NCI-H146 treated with DMSO at 0.1 percent for 48 hours (cell line): ENCODE measurements at regions not wholly inside any gene's neighbourhood (a gene's known extent, or its start where the extent isn't known, plus 50 kb on each side); places are given as distances from the start of the nearest gene placed in this dataset.

Source experiments
- DNase-seq: peaks from one replicate; lab custom pipeline; 2025; ENCODE audit not compliant: unreplicated experiment; lab: John Stamatoyannopoulos, UW

DNA sequence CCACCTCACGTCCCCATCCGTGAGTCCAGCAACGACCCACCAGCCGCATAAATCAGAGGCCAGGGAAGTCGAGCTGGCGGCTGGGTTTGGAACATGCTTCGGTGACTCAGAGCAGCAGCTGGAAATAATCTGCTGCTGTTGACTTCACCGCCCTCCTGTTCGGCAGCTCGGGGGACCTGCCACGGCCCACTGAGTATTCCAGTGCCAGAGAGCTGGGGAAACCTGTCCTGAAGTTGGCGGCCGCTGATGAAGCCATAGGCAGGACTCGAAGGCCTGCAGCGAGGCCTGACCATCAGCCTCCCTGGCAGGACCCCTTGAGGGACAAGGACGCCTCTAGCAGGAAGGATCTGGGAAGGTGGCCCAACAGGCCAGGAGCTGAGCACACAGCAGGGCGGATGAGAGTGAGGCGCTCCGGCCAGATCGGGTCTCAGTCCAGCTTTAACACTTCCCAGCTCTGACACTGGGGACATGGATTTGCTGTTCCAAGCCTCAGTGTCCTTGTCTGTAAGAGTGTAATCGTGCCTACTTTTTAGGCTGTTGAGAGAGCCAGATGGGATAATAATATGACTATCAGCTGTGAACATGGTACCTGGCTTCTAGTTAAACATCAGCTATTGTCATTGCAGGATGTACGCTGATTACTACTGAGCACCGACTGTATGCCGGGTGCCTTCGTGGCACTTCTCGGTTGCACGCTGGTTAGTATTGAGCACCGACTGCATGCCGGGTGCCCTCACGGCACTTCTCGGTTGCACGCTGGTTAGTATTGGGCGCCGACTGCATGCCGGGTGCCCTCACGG, 50.4 kb upstream of the CIBAR2 start:
- no peak for DNase-seq

DNA sequence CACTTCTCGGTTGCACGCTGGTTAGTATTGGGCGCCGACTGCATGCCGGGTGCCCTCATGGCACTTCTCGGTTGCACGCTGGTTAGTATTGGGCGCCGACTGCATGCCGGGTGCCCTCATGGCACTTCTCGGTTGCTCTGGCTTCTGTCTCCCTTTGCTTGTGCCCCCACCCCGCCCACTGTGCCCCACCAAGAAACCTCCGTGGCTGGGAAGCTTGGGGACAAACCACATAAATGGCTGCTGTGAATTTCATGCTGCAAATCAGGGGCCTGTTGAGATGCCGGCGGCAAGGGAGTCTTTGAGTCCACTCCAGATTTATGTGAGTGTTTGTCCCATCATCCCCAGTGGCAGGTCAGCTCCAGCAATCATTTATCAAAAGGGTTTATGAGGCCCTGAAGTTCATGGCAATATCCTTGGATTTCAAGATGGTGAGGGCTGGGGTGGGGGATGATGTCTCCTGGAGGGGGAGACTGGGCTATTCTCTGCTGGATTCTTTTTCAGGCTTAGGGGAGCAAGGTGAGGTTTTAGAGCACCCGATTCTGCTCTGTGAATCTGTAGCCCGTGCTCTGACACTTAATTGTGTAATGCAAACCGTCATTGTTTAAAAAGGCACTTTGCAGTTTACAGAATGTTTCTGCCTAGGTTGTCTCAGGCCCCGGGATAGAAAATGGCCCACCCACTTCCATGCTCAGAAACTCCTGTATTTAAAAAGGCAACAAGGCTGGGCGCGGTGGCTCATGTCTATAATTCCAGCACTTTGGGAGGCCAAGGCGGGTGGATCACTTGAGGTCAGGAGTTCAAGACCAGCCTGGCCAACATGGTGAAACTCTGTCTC, 51.2 kb upstream of the CIBAR2 start:
- no peak for DNase-seq

DNA sequence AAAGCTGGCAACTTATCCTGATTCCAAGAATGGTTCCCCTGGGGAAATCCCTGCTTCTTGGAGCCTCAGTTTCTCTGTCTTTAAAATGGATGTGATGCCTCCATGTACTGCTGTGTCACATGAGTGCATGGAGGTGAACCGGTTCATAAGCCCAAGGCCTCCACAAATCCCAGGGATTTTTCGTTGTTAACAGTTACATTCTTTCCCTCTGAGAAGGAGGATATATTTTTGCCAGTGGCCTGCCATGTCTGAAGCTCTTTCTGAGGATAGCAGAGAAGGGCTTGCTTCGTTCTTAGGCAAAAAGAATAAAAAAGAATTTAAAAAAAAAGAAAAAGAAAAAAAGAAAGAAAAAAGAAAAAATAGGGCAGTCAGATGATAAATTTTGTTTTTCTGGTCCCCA, 52.2 kb upstream of the CIBAR2 start:
- no peak for DNase-seq

GRCh38 chr16:85164838-85165516, 52.7 kb upstream of the CIBAR2 start:
- no peak for DNase-seq

DNA sequence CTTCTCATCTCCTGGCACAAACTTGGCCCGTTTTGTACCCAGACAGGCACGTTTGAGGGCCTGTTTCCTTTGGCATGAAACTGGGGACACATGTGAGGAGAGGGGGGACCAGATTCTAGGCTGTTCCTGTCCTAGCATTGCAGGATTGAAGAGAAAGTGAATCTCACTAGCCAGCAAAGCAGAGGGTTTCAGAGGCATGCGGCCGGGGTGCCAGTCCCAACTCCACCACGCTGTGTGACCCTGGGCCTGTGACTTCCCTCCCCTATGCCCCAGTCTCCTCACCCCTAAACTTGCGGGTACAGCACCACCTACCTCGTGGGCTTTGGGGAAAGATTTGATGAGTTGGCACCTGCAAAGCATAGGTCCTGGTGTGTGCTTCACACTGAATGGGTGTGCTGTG, 53.5 kb upstream of the CIBAR2 start:
- DNase-seq: no peak

- DNase-seq: no peak
These were observed 54.0 kb upstream of the CIBAR2 start for GRCh38 chr16:85166281-85166680.

DNA sequence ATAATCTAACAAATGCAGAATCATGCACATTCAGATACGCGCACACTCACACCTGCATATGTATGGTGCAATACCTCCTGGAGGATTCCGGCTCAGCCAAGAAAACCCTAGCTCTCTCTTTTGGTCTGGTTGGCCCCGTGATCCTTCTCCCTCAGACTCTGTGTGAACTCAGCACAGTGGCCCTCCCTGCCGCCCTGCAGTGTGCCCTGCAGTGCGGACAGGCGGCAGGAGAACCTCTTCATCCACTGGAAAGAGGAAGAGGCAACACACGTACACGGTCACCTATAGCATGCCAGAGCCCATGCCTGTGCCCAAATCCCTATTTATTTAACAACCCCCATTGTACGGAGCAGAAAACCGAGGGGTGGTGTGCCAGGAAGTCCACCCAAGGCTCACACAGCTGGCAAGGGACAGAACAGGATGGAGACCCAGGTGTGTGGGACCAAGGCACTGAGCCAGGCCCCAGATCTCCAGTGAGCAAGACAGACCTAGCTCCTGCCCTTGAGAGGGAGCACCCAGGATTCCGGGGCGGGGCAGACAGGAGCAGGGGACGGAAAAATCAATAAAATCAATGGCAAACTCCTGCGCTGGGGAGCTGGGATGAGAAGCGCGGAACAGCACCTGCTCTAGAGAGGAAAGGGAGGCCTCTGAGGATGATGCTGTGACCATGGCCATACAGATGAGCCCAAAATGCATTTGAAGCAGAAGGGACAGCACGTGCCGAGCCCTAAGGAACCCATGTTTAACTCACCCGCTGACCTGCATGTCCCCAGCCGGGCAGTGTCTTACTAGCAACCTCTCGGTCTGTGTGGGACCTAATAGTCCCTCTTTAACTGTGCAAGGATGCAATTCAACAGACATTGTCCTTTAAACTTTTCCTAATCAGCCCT, 54.7 kb upstream of the CIBAR2 start:
- DNase-seq: peak; percentile 50

- no peak for DNase-seq
These were observed 55.6 kb upstream of the CIBAR2 start for GRCh38 chr16:85167589-85168537.

GRCh38 chr16:85168732-85169256, 56.5 kb upstream of the CIBAR2 start:
- DNase-seq: no peak

DNA sequence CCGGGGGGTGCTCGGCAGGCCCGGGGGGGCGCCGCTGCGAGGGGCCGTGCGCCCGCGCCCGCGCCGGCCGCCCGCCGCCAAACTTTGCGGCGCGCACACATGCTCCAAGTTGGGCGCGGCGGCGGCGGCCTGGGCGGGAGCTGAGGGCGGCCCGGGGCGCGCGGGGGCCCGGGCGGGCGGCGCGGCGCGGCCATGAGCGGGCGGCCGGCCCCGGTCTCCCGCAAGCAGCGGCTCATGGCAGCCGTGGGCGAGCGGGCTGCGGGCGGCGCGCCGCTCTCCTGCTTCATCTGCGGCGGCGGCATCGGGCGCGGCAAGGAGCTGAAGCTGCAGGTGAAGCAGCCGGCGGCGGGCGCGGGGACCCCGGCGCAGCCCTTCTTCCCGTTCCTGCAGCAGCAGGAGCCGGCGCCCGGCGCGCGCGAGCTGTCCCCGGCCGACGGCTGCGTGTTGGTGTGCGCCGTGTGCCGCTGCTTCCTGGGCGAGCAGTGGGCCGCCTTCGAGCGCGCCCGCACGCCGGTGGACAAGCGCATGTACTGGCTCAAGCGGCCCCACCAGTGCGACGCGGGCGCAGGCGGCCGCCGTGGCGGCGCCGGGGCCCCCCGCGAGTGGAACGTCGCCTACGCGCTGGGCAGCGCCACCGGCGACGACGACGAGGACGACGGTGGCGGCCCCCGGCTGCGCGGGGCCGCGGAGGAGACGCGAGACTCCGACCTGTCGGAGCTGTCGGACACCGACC, 57.2 kb upstream of the CIBAR2 start:
- DNase-seq: no peak

DNA sequence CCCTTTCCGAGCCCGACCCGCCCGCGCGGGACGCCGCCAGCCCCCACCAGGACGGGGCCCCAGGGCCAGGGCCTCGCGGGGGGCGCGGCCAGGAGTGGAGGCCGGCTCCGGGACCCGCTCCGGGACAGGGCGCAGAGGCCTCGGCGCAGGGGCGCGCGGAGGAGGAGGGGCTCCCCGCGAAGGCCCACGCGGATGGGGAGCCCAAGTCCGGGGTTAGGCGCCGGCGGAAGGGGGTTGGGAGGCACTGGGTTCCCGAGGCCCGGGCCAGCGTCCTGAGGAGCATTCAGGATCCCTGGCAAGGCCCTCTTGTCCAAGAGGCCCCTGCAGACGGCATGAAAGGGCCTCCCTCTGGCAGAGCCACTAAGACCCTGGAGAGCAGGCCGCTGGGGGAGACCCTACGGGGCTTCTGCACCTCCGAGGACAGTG, 57.8 kb upstream of the CIBAR2 start:
- DNase-seq: no peak

- DNase-seq: no peak
These were observed 58.3 kb upstream of the CIBAR2 start for GRCh38 chr16:85170590-85171003.

- no peak for DNase-seq
These were observed 58.9 kb upstream of the CIBAR2 start for GRCh38 chr16:85171004-85171758.

GRCh38 chr16:85171759-85172454, 59.6 kb upstream of the CIBAR2 start:
- DNase-seq: no peak

DNA sequence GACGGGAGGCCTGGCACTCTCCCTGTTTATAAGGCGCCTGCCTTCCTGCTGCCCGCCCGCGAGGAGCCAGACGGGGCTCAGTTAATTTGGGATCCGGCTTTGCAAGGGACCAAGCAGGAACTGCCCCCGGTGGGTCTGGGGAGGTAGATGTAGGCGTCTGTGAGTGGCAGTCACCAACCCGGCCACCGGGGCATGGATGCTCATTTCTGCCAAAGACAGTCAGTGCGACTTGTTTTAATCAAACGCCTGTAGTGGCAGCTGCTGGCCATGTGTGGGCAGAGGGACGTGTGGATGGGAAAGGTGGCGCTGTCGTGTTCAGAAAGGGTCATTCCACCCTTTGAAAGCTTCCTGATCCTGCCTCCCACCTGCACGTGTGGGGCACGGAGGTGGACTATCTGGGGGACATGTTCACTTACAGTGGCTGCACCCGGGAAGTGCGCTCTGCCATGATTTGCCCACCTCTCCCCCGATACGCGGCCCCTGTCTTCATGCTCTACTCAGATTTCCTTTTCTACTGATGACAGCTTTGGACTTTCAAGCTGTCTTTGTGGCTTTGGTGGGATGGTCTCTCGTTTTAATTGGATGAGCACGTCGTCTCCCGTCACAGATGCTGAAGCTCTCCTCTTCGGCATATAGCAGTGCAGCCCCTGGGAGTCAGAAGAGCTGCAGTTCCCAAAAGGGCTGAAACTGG, 60.3 kb upstream of the CIBAR2 start:
- DNase-seq: no peak

GRCh38 chr16:85173146-85173980, 61.1 kb upstream of the CIBAR2 start:
- DNase-seq: no peak
